IMR-90 (cell line): ENCODE measurements at regions not wholly inside any gene's neighbourhood (a gene's known extent, or its start where the extent isn't known, plus 50 kb on each side); places are given as distances from the start of the nearest gene placed in this dataset.

Experiments used
- ATAC-seq: fragments of 200-7000 bp; cut with Tn5 transposase; 2 replicates; pipeline ENCODE4 v1.9.1; 2020; ENCODE audit warnings: low read depth, mild to moderate bottlenecking, moderate library complexity
- BruUV-seq: library from RNA; stranded (reverse); fragments of 400-500 nt; replicated peaks from 2 replicates; lab custom pipeline; 2021; lab: Mats Ljungman, UMichigan
- CTCF ChIA-PET: fragments of 300-600 bp; formaldehyde crosslinking; extraction: SDS; loops from one replicate; lab custom pipeline; 2021; ENCODE audit warnings: antibody characterized with exemption; lab: Yijun Ruan, JAX
- POLR2A ChIA-PET: fragments of 300-600 bp; sonication (Branson Sonifier 250); formaldehyde crosslinking; loops from one replicate; lab custom pipeline; 2022; ENCODE audit warnings: antibody characterized with exemption; ENCODE audit not compliant: unreplicated experiment; lab: Charles Lee
- DNase-seq: peaks from one replicate; pipeline ENCODE4 v3.0.0; 2013
- H2AFZ ChIP-seq: replicated peaks from 2 replicates; pipeline ENCODE3; 2013; ENCODE audit warnings: low read length, mild to moderate bottlenecking; ENCODE audit not compliant: poor library complexity
- H2AK5ac ChIP-seq: 2 replicates; pipeline ENCODE4 v1.6.1; 2013; ENCODE audit warnings: low read depth, low read length, inconsistent platforms
- H2AK9ac ChIP-seq: replicated peaks from 2 replicates; pipeline ENCODE3; 2013; ENCODE audit warnings: mild to moderate bottlenecking, low read depth, low read length, moderate library complexity; ENCODE audit not compliant: poor library complexity
- H2BK120ac ChIP-seq: 2 replicates; pipeline ENCODE4 v1.6.1; 2013; ENCODE audit warnings: low read depth, low read length, inconsistent platforms
- H2BK15ac ChIP-seq: 3 replicates; pipeline ENCODE4 v1.6.1; 2013; ENCODE audit warnings: low read depth, low read length, inconsistent platforms
- H2BK20ac ChIP-seq: 2 replicates; pipeline ENCODE4 v1.6.1; 2013; ENCODE audit warnings: low read depth, mild to moderate bottlenecking, inconsistent platforms, low read length, moderate library complexity
- H2BK5ac ChIP-seq: 2 replicates; pipeline ENCODE4 v1.6.1; 2013; ENCODE audit warnings: mild to moderate bottlenecking, low read depth, low read length, inconsistent platforms; ENCODE audit not compliant: poor library complexity, severe bottlenecking
- H3K14ac ChIP-seq: replicated peaks from 2 replicates; pipeline ENCODE4 v1.6.1; 2013; ENCODE audit warnings: low read depth, low read length, inconsistent platforms
- H3K18ac ChIP-seq: 2 replicates; pipeline ENCODE4 v1.6.1; 2013; ENCODE audit warnings: low read depth, low read length, control low read depth
- H3K23ac ChIP-seq: 2 replicates; pipeline ENCODE4 v1.6.1; 2013; ENCODE audit warnings: low read depth, low read length, inconsistent platforms
- H3K27ac ChIP-seq: 2 replicates; pipeline ENCODE4 v1.5.1; 2013; ENCODE audit warnings: mild to moderate bottlenecking, control low read depth, low read length; ENCODE audit not compliant: insufficient read depth
- H3K27me3 ChIP-seq: 2 replicates; pipeline ENCODE4 v1.6.1; 2013; ENCODE audit warnings: low read length; ENCODE audit not compliant: control insufficient read depth, insufficient read depth
- H3K36me3 ChIP-seq: 2 replicates; pipeline ENCODE4 v1.6.1; 2013; ENCODE audit warnings: low read length, mixed read lengths; ENCODE audit not compliant: control insufficient read depth, insufficient read depth
- H3K4ac ChIP-seq: 2 replicates; pipeline ENCODE4 v1.6.1; 2013; ENCODE audit warnings: low read depth, low read length, inconsistent platforms
- H3K4me1 ChIP-seq: 2 replicates; pipeline ENCODE4 v1.6.1; 2013; ENCODE audit warnings: low read length, mixed read lengths; ENCODE audit not compliant: control insufficient read depth, insufficient read depth
- H3K4me2 ChIP-seq: 2 replicates; pipeline ENCODE4 v1.6.1; 2013; ENCODE audit warnings: low read depth, mild to moderate bottlenecking, control low read depth, low read length, moderate library complexity
- H3K4me3 ChIP-seq: 2 replicates; pipeline ENCODE4 v1.5.1; 2013; ENCODE audit warnings: low read depth, mild to moderate bottlenecking, control low read depth, low read length, moderate library complexity; ENCODE audit not compliant: insufficient read depth
- H3K56ac ChIP-seq: 2 replicates; pipeline ENCODE4 v1.6.1; 2013; ENCODE audit warnings: low read length, inconsistent platforms; ENCODE audit not compliant: insufficient read depth; ENCODE audit errors: extremely low read depth
- H3K79me1 ChIP-seq, 2 experiments: 2 replicates each; pipeline ENCODE4 v1.6.1; 2013; ENCODE audit warnings: low read length in 2 of 2, inconsistent platforms in 1 of 2, low read depth in 1 of 2
- H3K9ac ChIP-seq: 2 replicates; pipeline ENCODE4 v1.6.1; 2013; ENCODE audit warnings: low read depth, low read length, control low read depth
- H3K9me1 ChIP-seq: 2 replicates; pipeline ENCODE4 v1.6.1; 2013; ENCODE audit warnings: low read length, inconsistent platforms; ENCODE audit not compliant: insufficient read depth
- H3K9me3 ChIP-seq: 2 replicates; pipeline ENCODE4 v1.6.1; 2013; ENCODE audit warnings: low read length; ENCODE audit not compliant: control insufficient read depth, insufficient read depth
- H4K20me1 ChIP-seq: 2 replicates; pipeline ENCODE4 v1.6.1; 2013; ENCODE audit warnings: low read length, inconsistent platforms; ENCODE audit not compliant: insufficient read depth
- H4K5ac ChIP-seq: 2 replicates; pipeline ENCODE4 v1.6.1; 2013; ENCODE audit warnings: mild to moderate bottlenecking, low read depth, low read length, control low read depth
- H4K8ac ChIP-seq, 2 experiments: 2 replicates each; pipeline ENCODE4 v1.6.1; 2013; ENCODE audit warnings: low read depth in 2 of 2, low read length in 2 of 2, control low read depth in 1 of 2, inconsistent platforms in 1 of 2
- H4K91ac ChIP-seq: 2 replicates; pipeline ENCODE4 v1.6.1; 2013; ENCODE audit warnings: low read depth, low read length, inconsistent platforms; ENCODE audit not compliant: insufficient read depth
- FOS ChIP-seq: fragments of 150-350 bp; IDR thresholded peaks from 2 replicates; pipeline ENCODE4 v1.6.1; 2016; ENCODE audit warnings: low read depth, low read length
- MXI1 ChIP-seq: IDR thresholded peaks from 2 replicates; pipeline ENCODE4 v1.6.1; 2012; ENCODE audit warnings: low read depth, mild to moderate bottlenecking, low read length, moderate library complexity, borderline replicate concordance
- WGBS, 2 experiments: methylation state at CpG; one replicate each; pipeline versions ENCODE4 v1.1.5 to v1.1.7; 2013; ENCODE audit warnings: missing lambda C conversion rate in 2 of 2; ENCODE audit not compliant: insufficient read length in 1 of 2; ENCODE audit errors: extremely low coverage in 2 of 2; 5-methylcytosine and 5-hydroxymethylcytosine counted together
- dilution Hi-C: fragments of 300-500 bp; cut with HindIII; formaldehyde crosslinking; loops from one replicate; pipeline ENCODE4 v1.14.3; 2018; ENCODE audit warnings: low sequenced_read_pairs; ENCODE audit not compliant: unreplicated experiment
- in situ Hi-C: fragments of 300-500 bp; cut with MboI; formaldehyde crosslinking; loops from 3 replicates; pipeline ENCODE4 v1.14.3; 2019; ENCODE audit warnings: low sequenced_read_pairs, inconsistent platforms, mixed read lengths
- intact Hi-C: fragments of 100-400 bp; cut with micrococcal nuclease; formaldehyde crosslinking; loops from 2 replicates; pipeline ENCODE4 v1.10.0; 2022

DNA sequence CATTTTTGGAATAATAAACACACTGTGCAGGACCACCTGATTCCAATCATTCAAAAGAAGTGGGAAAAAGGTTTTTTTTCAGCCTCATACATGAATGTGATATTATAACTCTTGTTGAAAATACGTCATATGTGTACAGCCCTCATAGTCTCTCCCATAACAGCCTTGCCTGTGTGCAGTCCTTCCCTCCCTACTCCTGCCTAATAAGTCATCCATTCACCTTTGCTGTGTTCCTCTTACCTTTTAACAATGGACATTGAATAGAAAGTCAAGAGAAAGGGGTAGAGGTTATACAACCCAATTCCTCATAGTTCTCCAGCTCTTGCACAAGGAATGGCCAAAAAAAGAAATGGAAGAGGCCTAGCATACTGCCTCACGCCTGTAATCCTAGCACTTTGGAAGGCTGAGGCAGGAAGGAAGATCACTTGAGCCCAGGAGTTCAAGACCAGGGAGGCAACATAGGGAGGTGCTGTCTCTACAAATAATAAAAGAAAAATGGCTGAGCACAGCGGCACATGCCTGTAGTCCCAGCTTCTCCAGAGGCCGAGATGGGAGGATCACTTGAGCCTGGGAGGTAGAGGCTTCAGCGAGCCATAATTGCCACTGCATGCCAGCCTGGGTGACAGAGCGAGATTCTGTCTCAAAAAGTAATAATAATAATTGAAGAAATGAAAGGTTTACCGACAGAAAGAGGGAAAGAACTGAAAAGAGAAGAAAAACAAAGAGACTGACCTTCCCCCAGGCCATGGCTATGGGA, 356.1 kb upstream of the KIF2A start:
- DNase-seq (no peak), ATAC-seq (no peak)
- Histone ChIP-seq H3K4me2 (no peak overlapping the region), H2BK5ac (no peak overlapping the region), H4K91ac (no peak overlapping the region), H2BK15ac (no peak overlapping the region), H3K18ac (no peak overlapping the region), H3K27ac (no peak overlapping the region), H3K14ac (no peak overlapping the region), H2AK9ac (no peak overlapping the region), H3K4me3 (no peak overlapping the region), H3K79me1 (no peaks in the 10 kb centered on the region), H2AFZ (no peak overlapping the region), H2BK20ac (no peak overlapping the region), H4K8ac (no peak overlapping the region), H2BK120ac (no peak overlapping the region), H3K4ac (no peak overlapping the region), H3K4me1 (no peaks in the 10 kb centered on the region), H3K27me3 (no peaks in the 10 kb centered on the region), H3K56ac (no peak overlapping the region), H4K5ac (no peak overlapping the region), H4K20me1 (no peaks in the 10 kb centered on the region), H3K9ac (no peak overlapping the region), H2AK5ac (no peak overlapping the region), H3K9me3 (no peaks in the 10 kb centered on the region), H3K36me3 (no peaks in the 10 kb centered on the region), H3K9me1 (no peaks in the 10 kb centered on the region), H3K23ac (no peak overlapping the region)
- CTCF ChIA-PET: interaction anchor here (0.6 kb wide), 1 partner anchor 986 kb away, joined by 5 read pairs; no protein-coding TSS in a partner anchor
- no TSS peak for BruUV-seq
- intact Hi-C loops: no loop called here
- no CpG with 5 or more reads among the region's 7 CpGs for WGBS, 2 experiments
- dilution Hi-C loops: no loop called here
- TF ChIP-seq FOS: no peak
- no peak for TF ChIP-seq MXI1
- in situ Hi-C loops: loop anchor here (25.0 kb wide), 1 partner anchor 988 kb away; no protein-coding TSS in a partner anchor
- POLR2A ChIA-PET: no interaction called here
